ENCODE measurements at regions not wholly inside any gene's neighbourhood (a gene's known extent, or its start where the extent isn't known, plus 50 kb on each side); places are given as distances from the start of the nearest gene placed in this dataset.

GRCh38 chr1:68950036-68950435 lies 453.2 kb upstream of the DEPDC1 start:
- TF ChIP-seq CTCF (IDR thresholded peaks at IDR 0.05; ENCODE audit: low read length) (no peak), EZH2 (IDR thresholded peaks at IDR 0.05; ENCODE audit: borderline replicate concordance, low read length) (no peak)
- Histone ChIP-seq H3K27ac (ENCODE audit: low read depth, low read length, poor library complexity, severe bottlenecking) (no peak overlapping the region), H2AFZ (ENCODE audit: low read length) (no peak overlapping the region)

GRCh38 chr1:68953311-68953710 lies 456.4 kb upstream of the DEPDC1 start:
- no peaks in the 10 kb centered on the region for H4K20me1 ChIP-seq (ENCODE audit: insufficient read depth, low read length)
- no peak overlapping the region for H2AFZ ChIP-seq (ENCODE audit: low read length)
- no peaks in the 10 kb centered on the region for H3K9me3 ChIP-seq (ENCODE audit: low read length)
- H3K4me1 ChIP-seq (ENCODE audit: insufficient read depth, low read length, severe bottlenecking): no peaks in the 10 kb centered on the region
- no peaks in the 10 kb centered on the region for H3K36me3 ChIP-seq (ENCODE audit: insufficient read depth, low read length)
- no peaks in the 10 kb centered on the region for H3K79me2 ChIP-seq (ENCODE audit: insufficient read depth, low read length)
- no peaks in the 10 kb centered on the region for H3K9me2 ChIP-seq (ENCODE audit: low read depth, low read length)
- TF ChIP-seq EZH2 (IDR thresholded peaks at IDR 0.05; ENCODE audit: borderline replicate concordance, low read length) (no peak), CTCF (IDR thresholded peaks at IDR 0.05; ENCODE audit: low read length) (no peak)
- H3K27me3 ChIP-seq (ENCODE audit: insufficient read depth, low read length): no peaks in the 10 kb centered on the region
- H3K27ac ChIP-seq (ENCODE audit: low read depth, low read length, poor library complexity, severe bottlenecking): no peak overlapping the region
- no peak overlapping the region for H3K9ac ChIP-seq (ENCODE audit: low read length)
- no peak overlapping the region for H3K4me2 ChIP-seq (ENCODE audit: low read length)
- no peaks in the 10 kb centered on the region for H3F3A ChIP-seq (ENCODE audit: insufficient read depth, low read length)
- no peak overlapping the region for H3K4me3 ChIP-seq (ENCODE audit: low read depth, low read length, poor library complexity, severe bottlenecking)

More at GRCh38 chr1:68950036-68950435, 453.2 kb upstream of the DEPDC1 start:
- no peaks in the 10 kb centered on the region for H3F3A ChIP-seq (ENCODE audit: insufficient read depth, low read length)
- H3K4me1 ChIP-seq (ENCODE audit: insufficient read depth, low read length, severe bottlenecking): no peaks in the 10 kb centered on the region
- H3K9me2 ChIP-seq (ENCODE audit: low read depth, low read length): no peaks in the 10 kb centered on the region
- H3K4me3 ChIP-seq (ENCODE audit: low read depth, low read length, poor library complexity, severe bottlenecking): no peak overlapping the region
- no peaks in the 10 kb centered on the region for H3K9me3 ChIP-seq (ENCODE audit: low read length)
- H3K9ac ChIP-seq (ENCODE audit: low read length): no peak overlapping the region
- H4K20me1 ChIP-seq (ENCODE audit: insufficient read depth, low read length): no peaks in the 10 kb centered on the region
- H3K27me3 ChIP-seq (ENCODE audit: insufficient read depth, low read length): no peaks in the 10 kb centered on the region
- no peaks in the 10 kb centered on the region for H3K36me3 ChIP-seq (ENCODE audit: insufficient read depth, low read length)
- H3K4me2 ChIP-seq (ENCODE audit: low read length): no peak overlapping the region
- no peaks in the 10 kb centered on the region for H3K79me2 ChIP-seq (ENCODE audit: insufficient read depth, low read length)

- Histone ChIP-seq H3K9me2 (ENCODE audit: low read depth, low read length) (no peaks in the 10 kb centered on the region), H3K4me3 (ENCODE audit: low read depth, low read length, poor library complexity, severe bottlenecking) (no peak overlapping the region), H2AFZ (ENCODE audit: low read length) (no peak overlapping the region), H4K20me1 (ENCODE audit: insufficient read depth, low read length) (no peaks in the 10 kb centered on the region), H3F3A (ENCODE audit: insufficient read depth, low read length) (no peaks in the 10 kb centered on the region), H3K9me3 (ENCODE audit: low read length) (no peaks in the 10 kb centered on the region), H3K27ac (ENCODE audit: low read depth, low read length, poor library complexity, severe bottlenecking) (no peak overlapping the region), H3K27me3 (ENCODE audit: insufficient read depth, low read length) (no peaks in the 10 kb centered on the region), H3K9ac (ENCODE audit: low read length) (no peak overlapping the region), H3K4me1 (ENCODE audit: insufficient read depth, low read length, severe bottlenecking) (no peaks in the 10 kb centered on the region), H3K79me2 (ENCODE audit: insufficient read depth, low read length) (no peaks in the 10 kb centered on the region), H3K36me3 (ENCODE audit: insufficient read depth, low read length) (no peaks in the 10 kb centered on the region), H3K4me2 (ENCODE audit: low read length) (no peak overlapping the region)
- TF ChIP-seq CTCF (IDR thresholded peaks at IDR 0.05; ENCODE audit: low read length) (no peak), EZH2 (IDR thresholded peaks at IDR 0.05; ENCODE audit: borderline replicate concordance, low read length) (no peak)
Measured at GRCh38 chr1:68954841-68955240, 458.0 kb upstream of the DEPDC1 start.
